ENCODE measurements at regions not wholly inside any gene's neighbourhood (a gene's known extent, or its start where the extent isn't known, plus 50 kb on each side); places are given as distances from the start of the nearest gene placed in this dataset.

- no peaks in the 10 kb centered on the region for H3K36me3 ChIP-seq
- intact Hi-C loops (cut with DNase I; ENCODE audit: low total_unique reads) = no loop called here
- H3K27ac ChIP-seq = no peak overlapping the region
- no peaks in the 10 kb centered on the region for H3K27me3 ChIP-seq
- H3K4me3 ChIP-seq = no peak overlapping the region
- no peak for TF ChIP-seq CTCF (IDR thresholded peaks at IDR 0.05)
- TF ChIP-seq POLR2A (IDR thresholded peaks at IDR 0.05) = no peak
- no peaks in the 10 kb centered on the region for H3K4me1 ChIP-seq
- DNase-seq = no peak
- H3K9me3 ChIP-seq = no peaks in the 10 kb centered on the region
Observed at GRCh38 chr16:59373632-59374031, 639.5 kb upstream of the GOT2 start.

GRCh38 chr16:59370717-59371116, 636.6 kb upstream of the GOT2 start:
- intact Hi-C loops (cut with DNase I; ENCODE audit: low total_unique reads) = no loop called here
- TF ChIP-seq CTCF (IDR thresholded peaks at IDR 0.05) (no peak), POLR2A (IDR thresholded peaks at IDR 0.05) (no peak)
- H3K9me3 ChIP-seq = no peaks in the 10 kb centered on the region
- H3K27ac ChIP-seq = no peak overlapping the region
- DNase-seq = no peak
- no peaks in the 10 kb centered on the region for H3K4me1 ChIP-seq
- H3K27me3 ChIP-seq = no peaks in the 10 kb centered on the region
- H3K4me3 ChIP-seq = no peak overlapping the region
- no peaks in the 10 kb centered on the region for H3K36me3 ChIP-seq

- Histone ChIP-seq H3K9me3 (no peaks in the 10 kb centered on the region), H3K27me3 (no peaks in the 10 kb centered on the region), H3K4me1 (no peaks in the 10 kb centered on the region), H3K4me3 (no peak overlapping the region), H3K27ac (no peak overlapping the region), H3K36me3 (no peaks in the 10 kb centered on the region)
- DNase-seq = no peak
- TF ChIP-seq CTCF (IDR thresholded peaks at IDR 0.05) (no peak), POLR2A (IDR thresholded peaks at IDR 0.05) (no peak)
- intact Hi-C loops (cut with DNase I; ENCODE audit: low total_unique reads) = no loop called here
Observed at GRCh38 chr16:59369523-59369922, 635.4 kb upstream of the GOT2 start.

- no peaks in the 10 kb centered on the region for H3K4me1 ChIP-seq
- TF ChIP-seq CTCF (IDR thresholded peaks at IDR 0.05) = no peak
- intact Hi-C loops (cut with DNase I; ENCODE audit: low total_unique reads) = no loop called here
- H3K27ac ChIP-seq = no peak overlapping the region
- H3K36me3 ChIP-seq = no peaks in the 10 kb centered on the region
- H3K27me3 ChIP-seq = no peaks in the 10 kb centered on the region
- DNase-seq = no peak
- no peaks in the 10 kb centered on the region for H3K9me3 ChIP-seq
- H3K4me3 ChIP-seq = no peak overlapping the region
Observed at GRCh38 chr16:59368586-59368985, 634.5 kb upstream of the GOT2 start.

- Histone ChIP-seq H3K4me1 (no peaks in the 10 kb centered on the region), H3K27me3 (no peaks in the 10 kb centered on the region), H3K9me3 (no peaks in the 10 kb centered on the region), H3K36me3 (no peaks in the 10 kb centered on the region), H3K27ac (no peak overlapping the region), H3K4me3 (no peak overlapping the region)
- intact Hi-C loops (cut with DNase I; ENCODE audit: low total_unique reads) = no loop called here
- no peak for TF ChIP-seq CTCF (IDR thresholded peaks at IDR 0.05)
- no peak for TF ChIP-seq POLR2A (IDR thresholded peaks at IDR 0.05)
- DNase-seq = no peak
Observed at GRCh38 chr16:59356709-59357108, 622.6 kb upstream of the GOT2 start.

All from uterus (tissue), 3 donors.